Thyroid gland (tissue), 4 donors: ENCODE measurements at regions not wholly inside any gene's neighbourhood (a gene's known extent, or its start where the extent isn't known, plus 50 kb on each side); places are given as distances from the start of the nearest gene placed in this dataset.
"Not testable (repeated sequence)": the region's sequence is repeated elsewhere in the genome, so short reads cannot be mapped to it uniquely, and the experiment has no call there.

Experiments used
- DNase-seq, 2 donors: peaks; one replicate each; pipeline ENCODE4 v3.0.0-alpha.2; 2019
- H3K27ac ChIP-seq, 3 donors: fragments of 200-600 bp; sonication (generic); 1 replicate in 2 of 3; 2 replicates in 1 of 3; pipeline ENCODE4 v1.5.1; 2016 to 2019; ENCODE audit warnings: mild to moderate bottlenecking in 1 of 3, moderate library complexity in 1 of 3
- H3K27me3 ChIP-seq: fragments of 200-600 bp; sonication (generic); one replicate; pipeline ENCODE4 v1.5.1; 2019
- H3K36me3 ChIP-seq, 2 donors: fragments of 200-600 bp; sonication (generic); one replicate each; pipeline ENCODE4 v1.5.1; 2016 to 2019
- H3K4me1 ChIP-seq, 2 donors: fragments of 200-600 bp; sonication (generic); one replicate each; pipeline ENCODE4 v1.5.1; 2017 to 2019
- H3K4me3 ChIP-seq, 3 donors: fragments of 200-600 bp; sonication (generic); replicated peaks in 1 of 3; 1 replicate in 2 of 3; 2 replicates in 1 of 3; pipeline ENCODE4 v1.5.1; 2016; ENCODE audit warnings: mild to moderate bottlenecking in 1 of 3
- H3K9me3 ChIP-seq: fragments of 200-600 bp; sonication (generic); one replicate; pipeline ENCODE4 v1.5.1; 2017
- CTCF ChIP-seq, 6 experiments: fragments of 200-600 bp in 3 of 6; fragments of 450-650 bp in 3 of 6; sonication (generic) in 3 of 6; IDR thresholded peaks; one replicate each; pipeline ENCODE4 v1.5.1; 2016 to 2019; ENCODE audit warnings: antibody characterized with exemption in 6 of 6, mild to moderate bottlenecking in 2 of 6, inconsistent platforms in 1 of 6, moderate library complexity in 1 of 6
- POLR2A ChIP-seq, 2 donors: fragments of 450-650 bp; IDR thresholded peaks; one replicate each; pipeline ENCODE4 v1.6.1; 2017; ENCODE audit warnings: antibody characterized with exemption in 2 of 2, mild to moderate bottlenecking in 2 of 2, moderate library complexity in 1 of 2
- WGBS, 2 donors: methylation state at CpG; one replicate each; pipeline ENCODE4 v1.1.5; 2017; 5-methylcytosine and 5-hydroxymethylcytosine counted together
- intact Hi-C: fragments of 100-400 bp; cut with DNase I; formaldehyde crosslinking; loops from one replicate; pipeline ENCODE4 v1.15.1; 2023

GRCh38 chr11:69874984-69875624, 55.9 kb upstream of the FGF3 start:
- H3K4me1 ChIP-seq = no peaks in the 10 kb centered on the region
- H3K4me3 ChIP-seq = no peak overlapping the region
- no peak for DNase-seq
- no peaks in the 10 kb centered on the region for H3K36me3 ChIP-seq
- H3K27ac ChIP-seq = no peak overlapping the region
- TF ChIP-seq CTCF (IDR thresholded peaks at IDR 0.05) = no peak
- TF ChIP-seq POLR2A (IDR thresholded peaks at IDR 0.05) = no peak
- H3K27me3 ChIP-seq = no peaks in the 10 kb centered on the region
- no peaks in the 10 kb centered on the region for H3K9me3 ChIP-seq
- WGBS, 2 donors = 31 to 47% methylated on average over 16 to 21 of the region's 21 CpGs
- intact Hi-C loops = no loop called here

GRCh38 chr11:69876013-69876412, 56.8 kb upstream of the FGF3 start:
- intact Hi-C loops = no loop called here
- 87 to 90% methylated on average over 8 to 10 of the region's 10 CpGs for WGBS, 2 donors
- TF ChIP-seq CTCF (IDR thresholded peaks at IDR 0.05) (no peak), POLR2A (IDR thresholded peaks at IDR 0.05) (no peak)
- no peak for DNase-seq
- H3K27me3 ChIP-seq = no peaks in the 10 kb centered on the region
- no peaks in the 10 kb centered on the region for H3K4me1 ChIP-seq
- H3K36me3 ChIP-seq = no peaks in the 10 kb centered on the region
- no peak overlapping the region for H3K27ac ChIP-seq
- H3K9me3 ChIP-seq = no peaks in the 10 kb centered on the region
- H3K4me3 ChIP-seq = no peak overlapping the region

GRCh38 chr11:69877235-69877634, 58.0 kb upstream of the FGF3 start:
- intact Hi-C loops = no loop called here
- no peak overlapping the region for H3K4me3 ChIP-seq
- WGBS, 2 donors = 84 to 86% methylated on average over 8 of the region's 8 CpGs
- no peaks in the 10 kb centered on the region for H3K4me1 ChIP-seq
- no peak overlapping the region for H3K27ac ChIP-seq
- no peak for DNase-seq
- H3K36me3 ChIP-seq = no peaks in the 10 kb centered on the region
- H3K27me3 ChIP-seq = no peaks in the 10 kb centered on the region
- TF ChIP-seq POLR2A (IDR thresholded peaks at IDR 0.05) (no peak), CTCF (IDR thresholded peaks at IDR 0.05) (no peak)
- no peaks in the 10 kb centered on the region for H3K9me3 ChIP-seq

DNA sequence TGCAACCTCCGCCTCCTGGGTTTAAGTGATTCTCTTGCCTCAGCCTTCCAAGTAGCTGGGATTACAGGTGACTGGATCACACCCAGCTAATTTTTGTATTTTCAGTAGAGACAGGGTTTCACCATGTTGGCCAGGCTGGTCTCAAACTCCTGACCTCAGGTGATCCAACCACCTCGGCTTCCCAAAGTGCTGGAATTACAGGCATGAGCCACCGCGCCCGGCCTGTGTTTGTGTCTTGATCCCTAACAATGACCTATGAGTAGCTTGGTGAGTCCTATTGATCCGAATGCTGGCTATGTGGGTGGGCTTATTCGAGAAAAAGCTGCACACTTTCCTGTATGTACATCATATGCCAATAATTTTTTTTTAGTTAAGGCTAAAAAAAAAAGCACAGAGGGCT, 58.5 kb upstream of the FGF3 start:
- H3K27ac ChIP-seq, H3K27me3 ChIP-seq, H3K9me3 ChIP-seq, H3K4me1 ChIP-seq, H3K36me3 ChIP-seq, H3K4me3 ChIP-seq, DNase-seq, intact Hi-C loops: not testable (repeated sequence)
- WGBS, 2 donors = 92 to 94% methylated on average over 6 to 7 of the region's 7 CpGs

GRCh38 chr11:69878144-69878883, 59.1 kb upstream of the FGF3 start:
- 85 to 90% methylated on average over 12 of the region's 12 CpGs for WGBS, 2 donors
- intact Hi-C loops = no loop called here

More at GRCh38 chr11:69878144-69878883, 59.1 kb upstream of the FGF3 start:
- Histone ChIP-seq H3K4me1 (no peaks in the 10 kb centered on the region), H3K27ac (no peak overlapping the region), H3K27me3 (no peaks in the 10 kb centered on the region), H3K4me3 (no peak overlapping the region), H3K36me3 (no peaks in the 10 kb centered on the region), H3K9me3 (no peaks in the 10 kb centered on the region)
- TF ChIP-seq CTCF (IDR thresholded peaks at IDR 0.05) (no peak), POLR2A (IDR thresholded peaks at IDR 0.05) (no peak)
- DNase-seq = no peak
